Spleen (tissue), 11 donors: ENCODE measurements at regions not wholly inside any gene's neighbourhood (a gene's known extent, or its start where the extent isn't known, plus 50 kb on each side); places are given as distances from the start of the nearest gene placed in this dataset.

Source experiments
- DNase-seq: peaks from one replicate; pipeline ENCODE4 v3.0.0-alpha.2; 2020
- H3K27ac ChIP-seq, 8 donors: fragments of 200-600 bp; sonication (generic) in 7 of 8; 1 replicate in 4 of 8; 2 replicates in 4 of 8; pipeline versions ENCODE4 v1.5.0 to v1.8.0; 2016 to 2021; ENCODE audit warnings: inconsistent platforms in 4 of 8, mild to moderate bottlenecking in 4 of 8, moderate library complexity in 1 of 8
- H3K27me3 ChIP-seq, 7 donors: fragments of 200-600 bp; sonication (generic) in 6 of 7; replicated peaks in 1 of 7; 1 replicate in 4 of 7; 2 replicates in 3 of 7; pipeline versions ENCODE4 v1.5.0 to v1.8.0; 2016 to 2021; ENCODE audit warnings: inconsistent platforms in 3 of 7, mild to moderate bottlenecking in 1 of 7
- H3K36me3 ChIP-seq, 6 donors: fragments of 200-600 bp; sonication (generic) in 5 of 6; 1 replicate in 4 of 6; 2 replicates in 2 of 6; pipeline versions ENCODE4 v1.5.0 to v1.8.0; 2016 to 2021; ENCODE audit warnings: inconsistent platforms in 2 of 6
- H3K4me1 ChIP-seq, 6 donors: fragments of 200-600 bp; sonication (generic) in 5 of 6; 1 replicate in 3 of 6; 2 replicates in 3 of 6; pipeline versions ENCODE4 v1.5.0 to v1.8.0; 2016 to 2021; ENCODE audit warnings: inconsistent platforms in 3 of 6
- H3K4me3 ChIP-seq, 8 donors: fragments of 200-600 bp; sonication (generic) in 7 of 8; 1 replicate in 4 of 8; 2 replicates in 4 of 8; pipeline versions ENCODE4 v1.5.0 to v1.8.0; 2016 to 2021; ENCODE audit warnings: inconsistent platforms in 4 of 8, mild to moderate bottlenecking in 4 of 8, moderate library complexity in 2 of 8
- H3K9me3 ChIP-seq, 8 donors: fragments of 200-600 bp; sonication (generic) in 7 of 8; 1 replicate in 4 of 8; 2 replicates in 4 of 8; pipeline versions ENCODE4 v1.5.0 to v1.8.0; 2016 to 2021; ENCODE audit warnings: inconsistent platforms in 4 of 8
- CTCF ChIP-seq, 11 experiments: fragments of 200-600 bp in 7 of 11; fragments of 450-650 bp in 4 of 11; sonication (generic) in 4 of 11; IDR thresholded peaks in 8 of 11; conservative IDR thresholded peaks in 3 of 11; 1 replicate in 7 of 11; 2 replicates in 4 of 11; pipeline versions ENCODE4 v1.4.0 to v1.8.0; 2016 to 2021; ENCODE audit warnings: antibody characterized with exemption in 11 of 11, inconsistent platforms in 4 of 11, mild to moderate bottlenecking in 1 of 11
- POLR2A ChIP-seq, 3 donors: fragments of 450-650 bp; IDR thresholded peaks; one replicate each; pipeline ENCODE4 v1.5.1; 2017; ENCODE audit warnings: antibody characterized with exemption in 3 of 3, mild to moderate bottlenecking in 1 of 3
- POLR2AphosphoS5 ChIP-seq, 3 donors: sonication (generic); formaldehyde crosslinking; IDR thresholded peaks; one replicate each; pipeline ENCODE4 v1.5.1; 2017; ENCODE audit warnings: antibody characterized with exemption in 3 of 3
- WGBS, 5 donors: extraction: QIAGEN DNeasy Blood & Tissue Kit in 3 of 5; methylation state at CpG; one replicate each; pipeline versions ENCODE4 v1.1.5 to v1.1.7; 2013 to 2018; 5-methylcytosine and 5-hydroxymethylcytosine counted together
- intact Hi-C: fragments of 100-400 bp; cut with DNase I; formaldehyde crosslinking; loops from one replicate; pipeline ENCODE4 v1.15.0; 2023; ENCODE audit warnings: low total_unique reads
- donor health status: healthy with polysubstance abuse.
- donor health status: DM: no; HTN: no; CAD: no; lungs with moderate emphysema.
- donor health status: DM: no; HTN: no; CAD: no.
- donor health status: Bipolar disorder and iron deficiency.
- donor health status: healthy.
- donor health status: DM: no; HTN: no; CAD: no.
- donor health status: DM: yes; HTN: yes; CAD: no.

GRCh38 chr21:14600569-14601297 is 54.6 kb upstream of the SAMSN1 start:
- intact Hi-C loops, result no loop called here
- H3K36me3 ChIP-seq, result no peaks in the 10 kb centered on the region
- H3K9me3 ChIP-seq, result peaks cover 0 to 10% (median 3%) of the 10 kb centered on the region in 8 donors
- H3K4me3 ChIP-seq, result no peak overlapping the region
- H3K27me3 ChIP-seq, result no peaks in the 10 kb centered on the region
- TF ChIP-seq CTCF (IDR thresholded peaks at IDR 0.05 in 8 of 11, conservative IDR thresholded peaks at IDR 0.05 in 3 of 11), result no peak
- TF ChIP-seq POLR2AphosphoS5 (IDR thresholded peaks at IDR 0.05), result no peak
- no peak for TF ChIP-seq POLR2A (IDR thresholded peaks at IDR 0.05)
- 75 to 84% (median 82%) methylated on average over 3 of the region's 3 CpGs for WGBS, 5 donors
- no peak for DNase-seq
- H3K4me1 ChIP-seq, result peaks cover 8 to 18% (median 11%) of the 10 kb centered on the region in 6 donors
- no peak overlapping the region for H3K27ac ChIP-seq

- Histone ChIP-seq H3K4me3 (no peak overlapping the region), H3K4me1 (peaks cover 8 to 22% (median 14%) of the 10 kb centered on the region in 6 donors), H3K27me3 (no peaks in the 10 kb centered on the region), H3K36me3 (no peaks in the 10 kb centered on the region), H3K9me3 (peaks cover 0 to 12% (median 4%) of the 10 kb centered on the region in 8 donors), H3K27ac (no peak overlapping the region)
- DNase-seq, result no peak
- intact Hi-C loops, result no loop called here
- TF ChIP-seq CTCF (IDR thresholded peaks at IDR 0.05 in 8 of 11, conservative IDR thresholded peaks at IDR 0.05 in 3 of 11), result no peak
- no peak for TF ChIP-seq POLR2A (IDR thresholded peaks at IDR 0.05)
- no peak for TF ChIP-seq POLR2AphosphoS5 (IDR thresholded peaks at IDR 0.05)
Measured at GRCh38 chr21:14598065-14598464, 52.0 kb upstream of the SAMSN1 start.
